IMR-90 (cell line): ENCODE measurements at regions not wholly inside any gene's neighbourhood (a gene's known extent, or its start where the extent isn't known, plus 50 kb on each side); places are given as distances from the start of the nearest gene placed in this dataset.

Experiments used
- ATAC-seq: fragments of 200-7000 bp; cut with Tn5 transposase; 2 replicates; pipeline ENCODE4 v1.9.1; 2020; ENCODE audit warnings: low read depth, mild to moderate bottlenecking, moderate library complexity
- BruUV-seq: library from RNA; stranded (reverse); fragments of 400-500 nt; replicated peaks from 2 replicates; lab custom pipeline; 2021; lab: Mats Ljungman, UMichigan
- CTCF ChIA-PET: fragments of 300-600 bp; formaldehyde crosslinking; extraction: SDS; loops from one replicate; lab custom pipeline; 2021; ENCODE audit warnings: antibody characterized with exemption; lab: Yijun Ruan, JAX
- POLR2A ChIA-PET: fragments of 300-600 bp; sonication (Branson Sonifier 250); formaldehyde crosslinking; loops from one replicate; lab custom pipeline; 2022; ENCODE audit warnings: antibody characterized with exemption; ENCODE audit not compliant: unreplicated experiment; lab: Charles Lee
- DNase-seq: peaks from one replicate; pipeline ENCODE4 v3.0.0; 2013
- H2AFZ ChIP-seq: replicated peaks from 2 replicates; pipeline ENCODE3; 2013; ENCODE audit warnings: low read length, mild to moderate bottlenecking; ENCODE audit not compliant: poor library complexity
- H2AK5ac ChIP-seq: 2 replicates; pipeline ENCODE4 v1.6.1; 2013; ENCODE audit warnings: low read depth, low read length, inconsistent platforms
- H2AK9ac ChIP-seq: replicated peaks from 2 replicates; pipeline ENCODE3; 2013; ENCODE audit warnings: mild to moderate bottlenecking, low read depth, low read length, moderate library complexity; ENCODE audit not compliant: poor library complexity
- H2BK120ac ChIP-seq: 2 replicates; pipeline ENCODE4 v1.6.1; 2013; ENCODE audit warnings: low read depth, low read length, inconsistent platforms
- H2BK15ac ChIP-seq: 3 replicates; pipeline ENCODE4 v1.6.1; 2013; ENCODE audit warnings: low read depth, low read length, inconsistent platforms
- H2BK20ac ChIP-seq: 2 replicates; pipeline ENCODE4 v1.6.1; 2013; ENCODE audit warnings: low read depth, mild to moderate bottlenecking, inconsistent platforms, low read length, moderate library complexity
- H2BK5ac ChIP-seq: 2 replicates; pipeline ENCODE4 v1.6.1; 2013; ENCODE audit warnings: mild to moderate bottlenecking, low read depth, low read length, inconsistent platforms; ENCODE audit not compliant: poor library complexity, severe bottlenecking
- H3K14ac ChIP-seq: replicated peaks from 2 replicates; pipeline ENCODE4 v1.6.1; 2013; ENCODE audit warnings: low read depth, low read length, inconsistent platforms
- H3K18ac ChIP-seq: 2 replicates; pipeline ENCODE4 v1.6.1; 2013; ENCODE audit warnings: low read depth, low read length, control low read depth
- H3K23ac ChIP-seq: 2 replicates; pipeline ENCODE4 v1.6.1; 2013; ENCODE audit warnings: low read depth, low read length, inconsistent platforms
- H3K27ac ChIP-seq: 2 replicates; pipeline ENCODE4 v1.5.1; 2013; ENCODE audit warnings: mild to moderate bottlenecking, control low read depth, low read length; ENCODE audit not compliant: insufficient read depth
- H3K27me3 ChIP-seq: 2 replicates; pipeline ENCODE4 v1.6.1; 2013; ENCODE audit warnings: low read length; ENCODE audit not compliant: control insufficient read depth, insufficient read depth
- H3K36me3 ChIP-seq: 2 replicates; pipeline ENCODE4 v1.6.1; 2013; ENCODE audit warnings: low read length, mixed read lengths; ENCODE audit not compliant: control insufficient read depth, insufficient read depth
- H3K4ac ChIP-seq: 2 replicates; pipeline ENCODE4 v1.6.1; 2013; ENCODE audit warnings: low read depth, low read length, inconsistent platforms
- H3K4me1 ChIP-seq: 2 replicates; pipeline ENCODE4 v1.6.1; 2013; ENCODE audit warnings: low read length, mixed read lengths; ENCODE audit not compliant: control insufficient read depth, insufficient read depth
- H3K4me2 ChIP-seq: 2 replicates; pipeline ENCODE4 v1.6.1; 2013; ENCODE audit warnings: low read depth, mild to moderate bottlenecking, control low read depth, low read length, moderate library complexity
- H3K4me3 ChIP-seq: 2 replicates; pipeline ENCODE4 v1.5.1; 2013; ENCODE audit warnings: low read depth, mild to moderate bottlenecking, control low read depth, low read length, moderate library complexity; ENCODE audit not compliant: insufficient read depth
- H3K56ac ChIP-seq: 2 replicates; pipeline ENCODE4 v1.6.1; 2013; ENCODE audit warnings: low read length, inconsistent platforms; ENCODE audit not compliant: insufficient read depth; ENCODE audit errors: extremely low read depth
- H3K79me1 ChIP-seq, 2 experiments: 2 replicates each; pipeline ENCODE4 v1.6.1; 2013; ENCODE audit warnings: low read length in 2 of 2, inconsistent platforms in 1 of 2, low read depth in 1 of 2
- H3K9ac ChIP-seq: 2 replicates; pipeline ENCODE4 v1.6.1; 2013; ENCODE audit warnings: low read depth, low read length, control low read depth
- H3K9me1 ChIP-seq: 2 replicates; pipeline ENCODE4 v1.6.1; 2013; ENCODE audit warnings: low read length, inconsistent platforms; ENCODE audit not compliant: insufficient read depth
- H3K9me3 ChIP-seq: 2 replicates; pipeline ENCODE4 v1.6.1; 2013; ENCODE audit warnings: low read length; ENCODE audit not compliant: control insufficient read depth, insufficient read depth
- H4K20me1 ChIP-seq: 2 replicates; pipeline ENCODE4 v1.6.1; 2013; ENCODE audit warnings: low read length, inconsistent platforms; ENCODE audit not compliant: insufficient read depth
- H4K5ac ChIP-seq: 2 replicates; pipeline ENCODE4 v1.6.1; 2013; ENCODE audit warnings: mild to moderate bottlenecking, low read depth, low read length, control low read depth
- H4K8ac ChIP-seq, 2 experiments: 2 replicates each; pipeline ENCODE4 v1.6.1; 2013; ENCODE audit warnings: low read depth in 2 of 2, low read length in 2 of 2, control low read depth in 1 of 2, inconsistent platforms in 1 of 2
- H4K91ac ChIP-seq: 2 replicates; pipeline ENCODE4 v1.6.1; 2013; ENCODE audit warnings: low read depth, low read length, inconsistent platforms; ENCODE audit not compliant: insufficient read depth
- CEBPB ChIP-seq: IDR thresholded peaks from 2 replicates; pipeline ENCODE4 v1.6.1; 2012; ENCODE audit warnings: low read depth, low read length, improper control_type of control experiment
- MAZ ChIP-seq: IDR thresholded peaks from 2 replicates; pipeline ENCODE4 v1.6.1; 2012; ENCODE audit warnings: low read depth, mild to moderate bottlenecking, low read length, improper control_type of control experiment, moderate library complexity, borderline replicate concordance
- MXI1 ChIP-seq: IDR thresholded peaks from 2 replicates; pipeline ENCODE4 v1.6.1; 2012; ENCODE audit warnings: low read depth, mild to moderate bottlenecking, low read length, moderate library complexity, borderline replicate concordance
- RCOR1 ChIP-seq: IDR thresholded peaks from 2 replicates; pipeline ENCODE4 v1.6.1; 2012; ENCODE audit warnings: mild to moderate bottlenecking, low read length, improper control_type of control experiment; ENCODE audit not compliant: insufficient replicate concordance
- SMC3 ChIP-seq: fragments of 150-350 bp; IDR thresholded peaks from 2 replicates; pipeline ENCODE4 v1.6.1; 2016; ENCODE audit warnings: low read depth, mild to moderate bottlenecking, antibody characterized with exemption, low read length, moderate library complexity
- WGBS, 2 experiments: methylation state at CpG; one replicate each; pipeline versions ENCODE4 v1.1.5 to v1.1.7; 2013; ENCODE audit warnings: missing lambda C conversion rate in 2 of 2; ENCODE audit not compliant: insufficient read length in 1 of 2; ENCODE audit errors: extremely low coverage in 2 of 2; 5-methylcytosine and 5-hydroxymethylcytosine counted together
- dilution Hi-C: fragments of 300-500 bp; cut with HindIII; formaldehyde crosslinking; loops from one replicate; pipeline ENCODE4 v1.14.3; 2018; ENCODE audit warnings: low sequenced_read_pairs; ENCODE audit not compliant: unreplicated experiment
- in situ Hi-C: fragments of 300-500 bp; cut with MboI; formaldehyde crosslinking; loops from 3 replicates; pipeline ENCODE4 v1.14.3; 2019; ENCODE audit warnings: low sequenced_read_pairs, inconsistent platforms, mixed read lengths
- intact Hi-C: fragments of 100-400 bp; cut with micrococcal nuclease; formaldehyde crosslinking; loops from 2 replicates; pipeline ENCODE4 v1.10.0; 2022
- TF ChIP-seq, protein P1 (sequence below): fragments of 150-350 bp; IDR thresholded peaks from 2 replicates; pipeline ENCODE4 v1.6.1; 2016; ENCODE audit warnings: low read depth, mild to moderate bottlenecking, low read length, moderate library complexity, borderline replicate concordance
- TF ChIP-seq, protein P2 (sequence below): conservative IDR thresholded peaks from 2 replicates; pipeline ENCODE4 v1.5.1; 2012; ENCODE audit warnings: mild to moderate bottlenecking, low read depth, low read length, improper control_type of control experiment

DNA sequence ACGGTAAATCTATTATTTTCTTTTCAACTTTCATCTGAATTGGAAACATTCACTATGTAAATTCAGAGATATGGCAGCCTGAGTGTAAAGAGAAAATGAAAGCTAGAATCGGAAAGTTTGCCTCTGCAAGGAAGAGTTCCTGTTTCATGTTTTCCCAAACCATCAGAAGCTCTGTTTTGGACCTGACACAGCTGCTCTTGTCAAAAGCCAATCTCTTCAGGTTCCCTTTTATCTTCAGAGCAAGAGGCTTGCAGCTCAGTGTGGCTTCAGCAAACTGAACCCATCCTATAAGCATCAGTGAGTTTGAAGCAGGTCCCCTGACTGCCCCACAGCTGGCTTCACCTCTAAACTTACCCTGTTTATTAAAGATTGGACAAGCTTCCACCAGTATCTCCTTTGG, 1099.7 kb downstream of the DTWD2 start:
- peak; percentile 19 for DNase-seq
- no CpG with 5 or more reads among the region's 2 CpGs for WGBS, 2 experiments
- H3K79me1 ChIP-seq: no peaks in the 10 kb centered on the region
- peak overlapping the region; percentile 71; the same call in 1 of the 2 replicates for H3K56ac ChIP-seq
- H2BK20ac ChIP-seq: peak overlapping the region; percentile 76
- H2BK120ac ChIP-seq: peak overlapping the region; percentile 93
- no peaks in the 10 kb centered on the region for H3K36me3 ChIP-seq
- BruUV-seq: no TSS peak
- H3K4me1 ChIP-seq: peaks cover 7% of the 10 kb centered on the region
- peak overlapping the region; percentile 77 for H3K4ac ChIP-seq
- H4K8ac ChIP-seq: peak overlapping the region; percentile 60 to 82
- H3K9ac ChIP-seq: peak overlapping the region; percentile 83
- peaks cover 3% of the 10 kb centered on the region for H3K9me1 ChIP-seq
- in situ Hi-C loops: no loop called here
- H2AK9ac ChIP-seq: no peak overlapping the region
- H3K27me3 ChIP-seq: no peaks in the 10 kb centered on the region
- peak overlapping the region; percentile 32; the same call in 1 of the 3 replicates for H2BK15ac ChIP-seq
- dilution Hi-C loops: no loop called here
- H4K20me1 ChIP-seq: no peaks in the 10 kb centered on the region
- POLR2A ChIA-PET: interaction anchor here (0.7 kb wide), 1 partner anchor 500 kb away, joined by 4 read pairs; no protein-coding TSS in a partner anchor
- H4K5ac ChIP-seq: peak overlapping the region; percentile 99
- H2BK5ac ChIP-seq: peak overlapping the region; percentile 55
- intact Hi-C loops: no loop called here
- peak overlapping the region; percentile 99 for H3K4me2 ChIP-seq
- H3K27ac ChIP-seq: peak overlapping the region; percentile 85
- CTCF ChIA-PET: interaction anchor here (0.6 to 0.7 kb wide), 3 partner anchors 8 to 523 kb away, joined by 3 to 5 read pairs (median 4); no protein-coding TSS in a partner anchor
- TF ChIP-seq SMC3 (no peak), RCOR1 (no peak), MXI1 (no peak), CEBPB (no peak), MAZ (no peak)
- TF ChIP-seq, protein P1, sequence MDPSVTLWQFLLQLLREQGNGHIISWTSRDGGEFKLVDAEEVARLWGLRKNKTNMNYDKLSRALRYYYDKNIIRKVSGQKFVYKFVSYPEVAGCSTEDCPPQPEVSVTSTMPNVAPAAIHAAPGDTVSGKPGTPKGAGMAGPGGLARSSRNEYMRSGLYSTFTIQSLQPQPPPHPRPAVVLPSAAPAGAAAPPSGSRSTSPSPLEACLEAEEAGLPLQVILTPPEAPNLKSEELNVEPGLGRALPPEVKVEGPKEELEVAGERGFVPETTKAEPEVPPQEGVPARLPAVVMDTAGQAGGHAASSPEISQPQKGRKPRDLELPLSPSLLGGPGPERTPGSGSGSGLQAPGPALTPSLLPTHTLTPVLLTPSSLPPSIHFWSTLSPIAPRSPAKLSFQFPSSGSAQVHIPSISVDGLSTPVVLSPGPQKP: no peak
- TF ChIP-seq, protein P2, sequence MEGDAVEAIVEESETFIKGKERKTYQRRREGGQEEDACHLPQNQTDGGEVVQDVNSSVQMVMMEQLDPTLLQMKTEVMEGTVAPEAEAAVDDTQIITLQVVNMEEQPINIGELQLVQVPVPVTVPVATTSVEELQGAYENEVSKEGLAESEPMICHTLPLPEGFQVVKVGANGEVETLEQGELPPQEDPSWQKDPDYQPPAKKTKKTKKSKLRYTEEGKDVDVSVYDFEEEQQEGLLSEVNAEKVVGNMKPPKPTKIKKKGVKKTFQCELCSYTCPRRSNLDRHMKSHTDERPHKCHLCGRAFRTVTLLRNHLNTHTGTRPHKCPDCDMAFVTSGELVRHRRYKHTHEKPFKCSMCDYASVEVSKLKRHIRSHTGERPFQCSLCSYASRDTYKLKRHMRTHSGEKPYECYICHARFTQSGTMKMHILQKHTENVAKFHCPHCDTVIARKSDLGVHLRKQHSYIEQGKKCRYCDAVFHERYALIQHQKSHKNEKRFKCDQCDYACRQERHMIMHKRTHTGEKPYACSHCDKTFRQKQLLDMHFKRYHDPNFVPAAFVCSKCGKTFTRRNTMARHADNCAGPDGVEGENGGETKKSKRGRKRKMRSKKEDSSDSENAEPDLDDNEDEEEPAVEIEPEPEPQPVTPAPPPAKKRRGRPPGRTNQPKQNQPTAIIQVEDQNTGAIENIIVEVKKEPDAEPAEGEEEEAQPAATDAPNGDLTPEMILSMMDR: no peak
- no peak overlapping the region for H2AK5ac ChIP-seq
- peak; percentile 60 for ATAC-seq
- H2AFZ ChIP-seq: peak overlapping the region; percentile 75
- H3K9me3 ChIP-seq: no peaks in the 10 kb centered on the region
- peak overlapping the region; percentile 98 for H3K18ac ChIP-seq
- peak overlapping the region; percentile 60 for H3K4me3 ChIP-seq
- H3K14ac ChIP-seq: peak overlapping the region; percentile 62
- peak overlapping the region; percentile 73; the same call in 1 of the 2 replicates for H4K91ac ChIP-seq
- peak overlapping the region; percentile 28 for H3K23ac ChIP-seq
